KG1 (cell line): ENCODE measurements at regions not wholly inside any gene's neighbourhood (a gene's known extent, or its start where the extent isn't known, plus 50 kb on each side); places are given as distances from the start of the nearest gene placed in this dataset.
"Not testable (repeated sequence)": the region's sequence is repeated elsewhere in the genome, so short reads cannot be mapped to it uniquely, and the experiment has no call there.

ENCODE experiments used
- DNase-seq: peaks from one replicate; lab custom pipeline; 2025; lab: John Stamatoyannopoulos, UW

- DNase-seq = not testable (repeated sequence)
These were observed 699.1 kb upstream of the AUTS2 start for GRCh38 chr7:68899156-68899555.

GRCh38 chr7:68900096-68900495, 698.2 kb upstream of the AUTS2 start:
- DNase-seq = no peak

GRCh38 chr7:68904630-68905029, 693.6 kb upstream of the AUTS2 start:
- no peak for DNase-seq

GRCh38 chr7:68911754-68912153, 686.5 kb upstream of the AUTS2 start:
- DNase-seq = no peak

GRCh38 chr7:68914006-68914405, 684.3 kb upstream of the AUTS2 start:
- no peak for DNase-seq

GRCh38 chr7:68917041-68917651, 681.1 kb upstream of the AUTS2 start:
- no peak for DNase-seq

GRCh38 chr7:68918621-68919020, 679.7 kb upstream of the AUTS2 start:
- no peak for DNase-seq

GRCh38 chr7:68922850-68923249, 675.4 kb upstream of the AUTS2 start:
- no peak for DNase-seq

- no peak for DNase-seq
These were observed 673.0 kb upstream of the AUTS2 start for GRCh38 chr7:68925241-68925640.

- DNase-seq = no peak
These were observed 668.5 kb upstream of the AUTS2 start for GRCh38 chr7:68929781-68930261.

GRCh38 chr7:68936471-68937035, 661.7 kb upstream of the AUTS2 start:
- DNase-seq = no peak

GRCh38 chr7:68938151-68938550, 660.1 kb upstream of the AUTS2 start:
- no peak for DNase-seq

- no peak for DNase-seq
These were observed 654.5 kb upstream of the AUTS2 start for GRCh38 chr7:68943786-68944185.

GRCh38 chr7:68955656-68956055, 642.6 kb upstream of the AUTS2 start:
- no peak for DNase-seq

GRCh38 chr7:68958571-68958970, 639.7 kb upstream of the AUTS2 start:
- DNase-seq = no peak

- DNase-seq = no peak
These were observed 634.7 kb upstream of the AUTS2 start for GRCh38 chr7:68963552-68963951.

- no peak for DNase-seq
These were observed 634.2 kb upstream of the AUTS2 start for GRCh38 chr7:68964060-68964459.

- no peak for DNase-seq
These were observed 632.9 kb upstream of the AUTS2 start for GRCh38 chr7:68965351-68965750.

- DNase-seq = no peak
These were observed 630.7 kb upstream of the AUTS2 start for GRCh38 chr7:68967598-68967997.

GRCh38 chr7:68969571-68969970, 628.7 kb upstream of the AUTS2 start:
- no peak for DNase-seq

- DNase-seq = no peak
These were observed 626.5 kb upstream of the AUTS2 start for GRCh38 chr7:68971634-68972340.

GRCh38 chr7:68977385-68978055, 620.8 kb upstream of the AUTS2 start:
- no peak for DNase-seq

- no peak for DNase-seq
These were observed 619.6 kb upstream of the AUTS2 start for GRCh38 chr7:68978710-68979109.
